Choroid plexus epithelial cell (primary cell): ENCODE measurements at regions not wholly inside any gene's neighbourhood (a gene's known extent, or its start where the extent isn't known, plus 50 kb on each side); places are given as distances from the start of the nearest gene placed in this dataset.

Experiments used
- DNase-seq: peaks from one replicate; pipeline ENCODE4 v3.0.0-alpha.2; 2010; ENCODE audit warnings: low read depth
- H3K4me3 ChIP-seq: 2 replicates; pipeline ENCODE4 v1.5.1; 2011; ENCODE audit warnings: low read depth, mild to moderate bottlenecking, control low read depth, low read length, moderate library complexity
- TF ChIP-seq, protein P1 (sequence below): conservative IDR thresholded peaks from 2 replicates; pipeline ENCODE4 v1.5.1; 2011; ENCODE audit warnings: low read depth, mild to moderate bottlenecking, control low read depth, inconsistent platforms, low read length, moderate library complexity

DNA sequence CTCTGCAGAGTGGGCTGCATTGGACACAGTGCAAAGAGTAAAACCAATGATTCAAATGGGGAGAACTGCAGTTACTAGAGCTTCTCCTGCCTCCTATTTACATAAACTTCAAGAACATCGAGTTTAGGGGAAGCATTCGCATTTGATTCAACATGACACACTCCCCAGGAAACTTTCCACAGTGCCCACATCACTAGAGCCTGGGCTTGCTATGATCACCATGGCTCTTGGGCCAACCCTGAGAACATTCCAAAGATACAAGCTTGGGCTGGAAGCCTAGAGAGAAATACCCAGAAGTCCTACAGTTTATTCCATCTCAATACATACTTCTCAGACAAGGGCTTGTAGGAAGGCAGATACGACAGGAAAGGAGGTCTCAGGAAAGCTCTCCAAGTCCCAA, 337.9 kb downstream of the CD83 start:
- no peak for DNase-seq
- H3K4me3 ChIP-seq = no peak overlapping the region
- TF ChIP-seq, protein P1, sequence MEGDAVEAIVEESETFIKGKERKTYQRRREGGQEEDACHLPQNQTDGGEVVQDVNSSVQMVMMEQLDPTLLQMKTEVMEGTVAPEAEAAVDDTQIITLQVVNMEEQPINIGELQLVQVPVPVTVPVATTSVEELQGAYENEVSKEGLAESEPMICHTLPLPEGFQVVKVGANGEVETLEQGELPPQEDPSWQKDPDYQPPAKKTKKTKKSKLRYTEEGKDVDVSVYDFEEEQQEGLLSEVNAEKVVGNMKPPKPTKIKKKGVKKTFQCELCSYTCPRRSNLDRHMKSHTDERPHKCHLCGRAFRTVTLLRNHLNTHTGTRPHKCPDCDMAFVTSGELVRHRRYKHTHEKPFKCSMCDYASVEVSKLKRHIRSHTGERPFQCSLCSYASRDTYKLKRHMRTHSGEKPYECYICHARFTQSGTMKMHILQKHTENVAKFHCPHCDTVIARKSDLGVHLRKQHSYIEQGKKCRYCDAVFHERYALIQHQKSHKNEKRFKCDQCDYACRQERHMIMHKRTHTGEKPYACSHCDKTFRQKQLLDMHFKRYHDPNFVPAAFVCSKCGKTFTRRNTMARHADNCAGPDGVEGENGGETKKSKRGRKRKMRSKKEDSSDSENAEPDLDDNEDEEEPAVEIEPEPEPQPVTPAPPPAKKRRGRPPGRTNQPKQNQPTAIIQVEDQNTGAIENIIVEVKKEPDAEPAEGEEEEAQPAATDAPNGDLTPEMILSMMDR = no peak

DNA sequence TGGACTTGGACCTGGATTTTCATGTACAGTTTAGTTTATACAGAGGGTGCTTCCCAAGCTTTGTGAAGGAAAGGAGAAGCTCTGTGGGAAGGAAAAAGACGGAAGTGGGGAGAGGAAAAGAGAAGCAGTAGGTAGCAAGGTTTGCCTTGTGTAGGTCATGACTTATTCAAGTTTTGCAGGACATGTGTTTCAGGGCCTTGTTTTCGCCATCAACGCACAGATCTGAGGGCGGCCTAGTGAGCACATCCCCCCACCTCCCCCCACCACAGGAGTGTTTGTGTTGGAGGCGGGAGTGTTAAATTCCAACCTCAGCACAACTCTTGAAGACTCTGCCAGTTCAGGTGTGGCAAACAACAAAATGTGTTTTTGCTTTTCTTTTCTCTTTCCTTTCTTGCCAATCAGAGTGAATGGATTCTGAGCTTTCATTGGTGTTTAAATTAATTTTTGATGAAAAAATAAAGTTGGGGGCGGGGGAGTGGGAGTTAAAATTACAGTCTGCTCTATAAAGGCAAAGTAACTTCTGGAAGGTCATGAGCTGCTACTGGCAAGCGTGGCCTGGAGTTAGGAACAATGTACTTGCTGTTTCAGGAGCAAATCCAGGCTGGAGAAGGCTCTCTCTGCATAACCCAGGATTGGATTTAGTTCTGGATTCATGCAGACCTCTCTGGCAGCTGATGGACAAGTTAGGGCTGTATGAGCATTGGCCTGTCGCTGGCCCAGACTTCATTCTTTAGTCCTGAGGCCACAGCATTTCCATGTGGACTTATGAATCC, 338.5 kb downstream of the CD83 start:
- no peak overlapping the region for H3K4me3 ChIP-seq
- TF ChIP-seq, protein P1 = no peak
- no peak for DNase-seq

DNA sequence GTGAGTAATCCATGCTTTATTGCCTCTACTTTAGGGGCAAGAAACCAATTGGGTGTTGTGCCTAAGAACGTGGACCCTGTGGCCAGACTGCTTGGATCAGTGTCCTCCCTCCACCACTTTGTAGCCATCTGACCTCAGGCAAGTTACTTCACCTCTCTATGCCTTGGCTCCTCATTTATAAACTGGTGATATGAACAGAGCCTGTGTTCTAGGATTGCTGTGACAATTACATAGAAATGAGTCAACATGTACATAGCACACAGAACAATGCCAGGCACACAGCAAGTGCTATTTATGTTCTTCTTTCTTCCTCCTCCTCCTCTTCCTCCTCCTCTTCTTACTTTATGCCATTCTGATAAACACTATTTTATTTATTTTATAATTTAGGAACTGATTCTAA, 339.4 kb downstream of the CD83 start:
- no peak for DNase-seq
- TF ChIP-seq, protein P1 = no peak
- H3K4me3 ChIP-seq = no peak overlapping the region

DNA sequence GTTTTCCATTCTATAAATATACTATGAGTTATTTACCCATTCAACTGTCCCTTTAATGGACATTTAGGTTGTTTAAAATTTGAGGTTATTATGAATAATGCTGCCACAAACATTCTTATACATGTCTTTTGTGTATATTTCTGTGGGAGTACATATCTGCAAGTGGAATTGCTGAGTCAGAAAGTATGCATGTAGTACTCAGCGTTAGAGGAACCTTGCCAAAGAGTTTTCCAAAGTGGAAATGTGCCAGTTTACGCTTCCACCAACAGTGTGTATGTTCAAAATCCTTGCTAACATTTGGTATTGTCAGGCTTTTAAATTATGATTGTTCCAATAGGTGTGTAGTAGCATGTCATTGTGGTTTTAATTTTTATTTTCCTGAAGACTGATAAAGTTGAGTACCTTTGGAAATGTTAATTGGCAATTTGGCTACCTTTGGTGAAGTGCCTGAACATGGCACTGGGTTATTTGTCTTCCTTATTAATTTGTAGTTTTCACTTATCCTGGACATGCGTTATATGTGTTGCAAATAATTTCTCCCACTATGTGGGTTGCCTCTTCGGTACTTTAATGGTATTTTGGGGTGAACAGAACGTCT, 341.2 kb downstream of the CD83 start:
- H3K4me3 ChIP-seq = no peak overlapping the region
- DNase-seq = peak; percentile 82
- TF ChIP-seq, protein P1 = no peak

DNA sequence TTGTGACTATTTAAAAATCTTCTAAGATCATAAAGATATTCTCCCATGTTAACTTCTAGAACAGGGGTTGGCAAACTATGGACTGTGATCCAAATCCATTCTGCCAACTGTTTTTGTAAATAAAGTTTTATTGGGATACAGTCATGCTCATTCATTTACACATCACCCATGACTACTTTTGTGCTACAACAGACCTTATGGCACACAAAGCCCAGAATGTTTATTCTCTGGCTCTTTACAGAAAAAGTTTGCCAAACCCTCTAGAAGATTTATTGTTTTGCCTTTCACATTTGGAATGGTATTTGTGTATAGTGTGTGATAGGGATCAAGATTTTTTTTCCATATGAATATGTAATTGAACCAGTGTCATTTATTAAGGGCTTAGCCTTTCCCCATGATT, 341.7 kb downstream of the CD83 start:
- DNase-seq = no peak
- TF ChIP-seq, protein P1 = no peak

DNA sequence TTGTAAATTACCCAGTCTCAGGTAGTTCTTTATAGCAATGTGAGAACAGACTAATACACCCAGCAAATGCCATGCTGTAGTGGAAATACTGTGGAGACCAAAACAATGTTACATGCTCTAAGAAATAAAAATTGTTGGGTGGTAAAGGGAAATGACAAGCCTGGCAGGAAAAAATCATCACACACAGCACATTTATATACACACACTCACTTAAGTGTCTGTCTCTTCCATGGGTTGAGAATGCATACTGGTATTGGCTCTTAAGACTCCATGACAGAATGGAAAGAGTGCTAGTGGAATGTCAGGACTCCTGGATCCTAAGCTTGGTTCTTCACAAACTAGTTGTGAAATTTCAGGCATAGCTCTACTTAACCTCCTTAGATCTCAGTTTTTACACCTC, 343.0 kb downstream of the CD83 start:
- H3K4me3 ChIP-seq = no peak overlapping the region
- DNase-seq = no peak
- TF ChIP-seq, protein P1 = no peak

More for the DNA sequence above, 341.7 kb downstream of the CD83 start:
- no peak overlapping the region for H3K4me3 ChIP-seq

DNA sequence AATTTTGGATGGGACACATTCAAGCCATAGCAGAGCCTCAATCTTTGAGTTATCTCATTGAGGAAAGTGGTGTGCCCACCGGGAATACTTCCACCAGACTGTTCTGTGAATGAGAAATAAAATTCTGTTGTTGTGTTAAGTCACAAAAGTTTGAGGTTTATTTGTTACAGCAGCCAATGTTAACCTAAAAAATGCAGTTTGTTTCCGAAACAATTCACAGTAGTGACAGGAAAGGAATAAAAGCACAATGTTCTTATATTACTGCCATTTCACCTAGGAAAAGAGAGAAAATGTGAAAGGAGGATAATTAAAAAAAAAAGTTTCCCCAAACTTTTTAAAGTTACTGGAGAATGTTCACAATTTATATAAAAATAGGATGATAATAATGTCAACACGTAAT, 344.6 kb downstream of the CD83 start:
- no peak for DNase-seq
- TF ChIP-seq, protein P1 = no peak
- H3K4me3 ChIP-seq = no peak overlapping the region
